NB4 (cell line): ENCODE measurements at regions not wholly inside any gene's neighbourhood (a gene's known extent, or its start where the extent isn't known, plus 50 kb on each side); places are given as distances from the start of the nearest gene placed in this dataset.

Experiments
- CTCF ChIP-seq: IDR thresholded peaks from one replicate; pipeline ENCODE4 v1.5.1; 2012; ENCODE audit warnings: low read depth, low read length
- POLR2A ChIP-seq: IDR thresholded peaks from 2 replicates; pipeline ENCODE4 v1.6.1; 2011; ENCODE audit warnings: mild to moderate bottlenecking; ENCODE audit not compliant: insufficient read length; ENCODE audit errors: extremely low read depth
- TF ChIP-seq, protein P1 (sequence below): IDR thresholded peaks from 2 replicates; pipeline ENCODE4 v1.6.1; 2011; ENCODE audit warnings: low read depth, low read length

- TF ChIP-seq POLR2A (no peak), CTCF (no peak)
- TF ChIP-seq, protein P1, sequence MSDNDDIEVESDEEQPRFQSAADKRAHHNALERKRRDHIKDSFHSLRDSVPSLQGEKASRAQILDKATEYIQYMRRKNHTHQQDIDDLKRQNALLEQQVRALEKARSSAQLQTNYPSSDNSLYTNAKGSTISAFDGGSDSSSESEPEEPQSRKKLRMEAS = no peak
These were observed 180.8 kb downstream of the HSD17B3 start for GRCh38 chr9:96121136-96121535.
